ENCODE measurements at regions not wholly inside any gene's neighbourhood (a gene's known extent, or its start where the extent isn't known, plus 50 kb on each side); places are given as distances from the start of the nearest gene placed in this dataset.
"Not testable (repeated sequence)": the region's sequence is repeated elsewhere in the genome, so short reads cannot be mapped to it uniquely, and the experiment has no call there.

DNA sequence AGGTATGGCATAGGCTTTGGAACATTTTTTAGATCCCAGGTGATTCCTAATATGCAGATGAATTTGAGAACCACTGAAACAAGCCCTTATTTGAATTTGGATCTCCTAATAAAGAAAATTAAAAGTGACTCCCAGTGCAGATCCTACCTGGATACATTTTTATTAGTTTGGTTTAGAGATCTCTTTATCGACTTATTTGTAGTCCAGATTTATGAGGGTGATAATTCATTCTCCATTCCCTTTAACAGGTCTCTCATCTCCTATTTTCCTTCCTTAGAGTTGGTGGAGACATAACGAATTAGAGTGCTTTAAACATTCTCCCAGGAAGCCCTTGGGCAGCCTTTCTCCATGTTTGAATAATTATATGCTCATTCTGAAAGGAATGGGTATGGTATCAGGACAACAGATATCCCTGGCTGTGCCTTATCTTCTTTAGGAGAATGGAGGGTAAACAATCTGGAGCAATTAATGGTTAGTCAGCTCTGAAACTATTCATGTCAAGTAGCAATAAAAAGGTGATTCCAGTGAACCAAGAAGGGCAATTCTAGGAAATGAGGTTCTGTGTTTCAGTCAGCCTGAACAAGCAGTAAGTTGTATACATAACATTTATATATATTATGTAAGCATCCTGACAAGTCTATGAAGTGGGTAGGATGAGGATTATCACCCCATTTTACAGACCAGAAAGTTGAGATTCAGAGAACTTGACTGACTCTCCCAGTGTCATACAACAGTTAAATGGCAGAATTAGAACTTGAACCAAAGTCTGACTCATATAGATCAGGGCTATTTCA lies 53.9 kb upstream of the RCE1 start:
- peak; percentile 52 for DNase-seq (ENCODE audit: low read depth)
- in situ Hi-C loops (cut with HindIII; ENCODE audit: low pct_unique_long_range_greater_than_20kb, low sequenced_read_pairs), result no loop called here

GRCh38 chr11:66787934-66788758 lies 55.1 kb upstream of the RCE1 start:
- in situ Hi-C loops (cut with HindIII; ENCODE audit: low pct_unique_long_range_greater_than_20kb, low sequenced_read_pairs), result no loop called here
- DNase-seq (ENCODE audit: low read depth), result no peak

- in situ Hi-C loops (cut with HindIII; ENCODE audit: low pct_unique_long_range_greater_than_20kb, low sequenced_read_pairs), result no loop called here
- no peak for DNase-seq (ENCODE audit: low read depth)
Measured at GRCh38 chr11:66784575-66784974, 55.6 kb upstream of the SPTBN2 start.

GRCh38 chr11:66782726-66783125 lies 53.7 kb upstream of the SPTBN2 start:
- DNase-seq (ENCODE audit: low read depth), result no peak
- in situ Hi-C loops (cut with HindIII; ENCODE audit: low pct_unique_long_range_greater_than_20kb, low sequenced_read_pairs), result no loop called here

GRCh38 chr11:66779651-66780050 lies 50.6 kb upstream of the SPTBN2 start:
- in situ Hi-C loops (cut with HindIII; ENCODE audit: low pct_unique_long_range_greater_than_20kb, low sequenced_read_pairs); DNase-seq (ENCODE audit: low read depth): not testable (repeated sequence)
